ENCODE measurements at regions not wholly inside any gene's neighbourhood (a gene's known extent, or its start where the extent isn't known, plus 50 kb on each side); places are given as distances from the start of the nearest gene placed in this dataset.

DNA sequence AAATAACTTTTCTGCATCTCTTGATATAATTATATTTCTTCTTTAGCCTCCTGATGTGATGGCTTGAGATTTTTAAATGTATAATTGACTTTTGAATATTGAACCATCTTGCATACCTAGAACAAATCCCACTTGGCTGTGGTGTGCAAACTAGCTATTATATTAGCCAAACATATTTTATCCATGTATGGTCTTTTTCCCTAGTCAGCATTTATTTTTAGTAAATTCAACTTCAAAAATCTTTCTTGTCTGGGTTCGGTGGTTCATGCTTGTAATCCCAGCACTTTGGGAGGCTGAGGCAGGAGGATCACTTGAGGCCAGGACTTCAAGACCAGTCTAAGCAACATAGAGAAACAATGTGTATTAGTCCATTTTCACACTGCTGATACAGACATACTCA is 386.6 kb upstream of the VWC2 start:
- Histone ChIP-seq H3K4me1 (no peaks in the 10 kb centered on the region), H3K9ac (no peak overlapping the region), H3K79me2 (no peaks in the 10 kb centered on the region), H3K27me3 (ENCODE audit: control insufficient read depth, insufficient read depth, low read length) (no peaks in the 10 kb centered on the region), H3K27ac (no peak overlapping the region), H3K4me3 (ENCODE audit: low read depth, low read length) (no peak overlapping the region), H3K9me3 (ENCODE audit: control insufficient read depth, low read length) (no peaks in the 10 kb centered on the region), H2AFZ (no peak overlapping the region), H3K36me3 (ENCODE audit: control insufficient read depth, insufficient read depth, low read length) (no peaks in the 10 kb centered on the region), H3K4me2 (ENCODE audit: low read length) (no peak overlapping the region)
- TF ChIP-seq, protein P1, sequence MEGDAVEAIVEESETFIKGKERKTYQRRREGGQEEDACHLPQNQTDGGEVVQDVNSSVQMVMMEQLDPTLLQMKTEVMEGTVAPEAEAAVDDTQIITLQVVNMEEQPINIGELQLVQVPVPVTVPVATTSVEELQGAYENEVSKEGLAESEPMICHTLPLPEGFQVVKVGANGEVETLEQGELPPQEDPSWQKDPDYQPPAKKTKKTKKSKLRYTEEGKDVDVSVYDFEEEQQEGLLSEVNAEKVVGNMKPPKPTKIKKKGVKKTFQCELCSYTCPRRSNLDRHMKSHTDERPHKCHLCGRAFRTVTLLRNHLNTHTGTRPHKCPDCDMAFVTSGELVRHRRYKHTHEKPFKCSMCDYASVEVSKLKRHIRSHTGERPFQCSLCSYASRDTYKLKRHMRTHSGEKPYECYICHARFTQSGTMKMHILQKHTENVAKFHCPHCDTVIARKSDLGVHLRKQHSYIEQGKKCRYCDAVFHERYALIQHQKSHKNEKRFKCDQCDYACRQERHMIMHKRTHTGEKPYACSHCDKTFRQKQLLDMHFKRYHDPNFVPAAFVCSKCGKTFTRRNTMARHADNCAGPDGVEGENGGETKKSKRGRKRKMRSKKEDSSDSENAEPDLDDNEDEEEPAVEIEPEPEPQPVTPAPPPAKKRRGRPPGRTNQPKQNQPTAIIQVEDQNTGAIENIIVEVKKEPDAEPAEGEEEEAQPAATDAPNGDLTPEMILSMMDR (IDR thresholded peaks at IDR 0.05), result no peak

DNA sequence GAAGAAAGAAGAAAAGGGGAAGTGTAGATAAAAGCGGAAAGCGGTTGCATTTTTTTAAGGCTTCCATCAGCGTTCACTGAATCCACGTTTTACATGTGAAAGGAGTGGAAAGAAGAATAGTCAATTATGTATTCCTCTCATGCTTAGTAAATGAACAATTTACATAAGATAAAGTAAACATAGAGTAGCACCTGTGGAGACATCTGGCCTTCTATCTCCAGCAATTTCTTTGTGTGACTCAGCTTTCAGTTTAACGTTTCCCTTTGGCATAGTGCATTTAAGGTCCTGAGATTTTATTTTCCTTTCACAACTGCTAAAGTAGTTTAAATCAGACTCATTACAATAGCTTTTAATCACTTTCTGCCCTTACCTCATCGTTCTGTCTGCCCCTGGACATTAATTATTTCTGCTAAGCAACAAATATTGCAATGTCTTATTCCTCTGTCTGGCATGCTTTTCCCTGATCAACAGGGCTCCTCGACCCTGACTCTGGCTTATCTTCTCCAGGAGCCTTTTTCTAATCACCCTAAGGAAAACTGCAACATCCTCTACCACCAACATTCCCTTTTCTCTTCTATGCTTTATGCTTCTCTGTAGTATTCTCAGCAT is 383.5 kb upstream of the VWC2 start:
- Histone ChIP-seq H3K27ac (no peak overlapping the region), H3K79me2 (no peaks in the 10 kb centered on the region), H3K36me3 (ENCODE audit: control insufficient read depth, insufficient read depth, low read length) (no peaks in the 10 kb centered on the region), H3K9me3 (ENCODE audit: control insufficient read depth, low read length) (no peaks in the 10 kb centered on the region), H3K4me2 (ENCODE audit: low read length) (no peak overlapping the region), H3K4me1 (no peaks in the 10 kb centered on the region), H3K27me3 (ENCODE audit: control insufficient read depth, insufficient read depth, low read length) (no peaks in the 10 kb centered on the region), H3K4me3 (ENCODE audit: low read depth, low read length) (no peak overlapping the region), H2AFZ (no peak overlapping the region), H3K9ac (no peak overlapping the region)
- TF ChIP-seq, protein P1 (IDR thresholded peaks at IDR 0.05), result no peak

DNA sequence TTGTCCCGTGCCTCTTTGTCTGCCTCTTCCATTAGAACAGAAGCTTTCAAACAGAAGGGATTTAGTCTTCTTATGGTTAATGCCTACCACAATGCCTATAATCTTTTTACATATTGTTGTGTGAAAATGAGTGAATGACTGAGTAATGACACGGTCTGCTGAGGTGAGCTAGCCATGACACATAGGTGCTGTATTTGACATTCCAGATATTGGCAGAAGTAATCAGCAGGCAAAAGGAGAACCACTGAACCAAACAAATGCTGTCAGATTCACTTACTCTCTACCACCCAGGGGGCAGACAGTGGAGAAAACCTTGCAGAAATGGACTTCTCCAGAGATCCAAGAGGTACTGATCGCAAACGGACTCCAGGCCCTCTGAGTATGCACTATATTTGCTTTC is 377.2 kb upstream of the VWC2 start:
- Histone ChIP-seq H3K4me3 (ENCODE audit: low read depth, low read length) (no peak overlapping the region), H3K9ac (no peak overlapping the region), H3K4me1 (no peaks in the 10 kb centered on the region), H3K27ac (no peak overlapping the region), H3K4me2 (ENCODE audit: low read length) (no peak overlapping the region), H3K9me3 (ENCODE audit: control insufficient read depth, low read length) (no peaks in the 10 kb centered on the region), H3K36me3 (ENCODE audit: control insufficient read depth, insufficient read depth, low read length) (no peaks in the 10 kb centered on the region), H2AFZ (no peak overlapping the region), H3K27me3 (ENCODE audit: control insufficient read depth, insufficient read depth, low read length) (no peaks in the 10 kb centered on the region), H3K79me2 (no peaks in the 10 kb centered on the region)
- TF ChIP-seq, protein P1 (IDR thresholded peaks at IDR 0.05), result no peak

DNA sequence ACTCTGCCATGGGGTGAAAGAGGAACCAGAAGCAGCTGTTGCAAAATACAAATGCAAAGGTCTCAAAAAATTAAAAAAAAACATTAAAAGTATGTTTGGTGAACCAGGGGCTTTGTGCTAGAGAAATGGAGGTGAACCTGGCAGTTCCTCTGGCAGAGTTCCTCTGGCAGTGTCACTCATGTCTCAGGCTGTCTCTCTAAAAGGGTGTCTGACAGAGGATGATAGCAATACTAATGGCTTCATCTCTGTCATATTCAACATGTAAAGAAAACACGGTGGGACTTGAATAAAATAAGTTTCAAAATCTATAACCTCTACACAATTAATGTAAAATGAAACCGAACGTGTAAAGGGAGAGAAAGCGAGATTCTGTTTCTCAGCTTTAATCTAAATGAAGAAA is 375.7 kb upstream of the VWC2 start:
- Histone ChIP-seq H3K79me2 (no peaks in the 10 kb centered on the region), H3K9ac (no peak overlapping the region), H3K4me2 (ENCODE audit: low read length) (no peak overlapping the region), H2AFZ (no peak overlapping the region), H3K4me1 (no peaks in the 10 kb centered on the region), H3K36me3 (ENCODE audit: control insufficient read depth, insufficient read depth, low read length) (no peaks in the 10 kb centered on the region), H3K9me3 (ENCODE audit: control insufficient read depth, low read length) (no peaks in the 10 kb centered on the region), H3K27ac (no peak overlapping the region), H3K4me3 (ENCODE audit: low read depth, low read length) (no peak overlapping the region), H3K27me3 (ENCODE audit: control insufficient read depth, insufficient read depth, low read length) (no peaks in the 10 kb centered on the region)
- TF ChIP-seq, protein P1 (IDR thresholded peaks at IDR 0.05), result no peak

DNA sequence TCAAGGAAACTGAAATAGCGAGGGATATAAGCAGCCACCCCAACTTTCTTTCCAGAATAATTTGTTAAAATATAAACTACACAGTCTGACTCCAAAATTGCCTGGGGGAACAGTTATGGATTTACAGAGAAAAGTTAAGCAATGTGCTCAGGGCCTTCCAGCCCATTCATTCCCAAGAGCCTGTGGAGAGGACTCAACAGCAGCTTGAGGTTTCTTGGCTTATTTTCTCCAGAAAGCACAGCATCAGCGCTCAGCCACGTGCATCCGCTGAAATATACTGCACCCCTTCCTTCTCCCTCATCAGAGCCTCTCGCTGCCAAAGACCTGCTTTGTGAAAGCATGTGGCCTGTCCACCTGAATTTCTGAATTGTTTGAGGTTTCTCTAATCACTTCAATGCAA is 375.2 kb upstream of the VWC2 start:
- no peaks in the 10 kb centered on the region for H3K9me3 ChIP-seq (ENCODE audit: control insufficient read depth, low read length)
- H3K9ac ChIP-seq, result no peak overlapping the region
- TF ChIP-seq, protein P1 (IDR thresholded peaks at IDR 0.05), result no peak

More for the DNA sequence above, 375.2 kb upstream of the VWC2 start:
- H3K36me3 ChIP-seq (ENCODE audit: control insufficient read depth, insufficient read depth, low read length), result no peaks in the 10 kb centered on the region
- H2AFZ ChIP-seq, result no peak overlapping the region
- no peaks in the 10 kb centered on the region for H3K4me1 ChIP-seq
- H3K27me3 ChIP-seq (ENCODE audit: control insufficient read depth, insufficient read depth, low read length), result no peaks in the 10 kb centered on the region
- no peaks in the 10 kb centered on the region for H3K79me2 ChIP-seq
- H3K4me2 ChIP-seq (ENCODE audit: low read length), result no peak overlapping the region
- no peak overlapping the region for H3K4me3 ChIP-seq (ENCODE audit: low read depth, low read length)
- no peak overlapping the region for H3K27ac ChIP-seq
